Activated CD8-positive, alpha-beta T cell treated with anti-CD3 and anti-CD28 coated beads for 36 hours (primary cell): ENCODE measurements at regions not wholly inside any gene's neighbourhood (a gene's known extent, or its start where the extent isn't known, plus 50 kb on each side); places are given as distances from the start of the nearest gene placed in this dataset.
"Not testable (repeated sequence)": the region's sequence is repeated elsewhere in the genome, so short reads cannot be mapped to it uniquely, and the experiment has no call there.

Source experiments
- ATAC-seq: fragments of 200-7000 bp; cut with Tn5 transposase; one replicate; pipeline ENCODE4 v1.10.0; 2021; ENCODE audit warnings: mild to moderate bottlenecking, moderate library complexity
- CTCF ChIA-PET: fragments of 350-600 bp; sonication (Branson Sonifier 250); formaldehyde crosslinking; loops from one replicate; lab custom pipeline; 2021; ENCODE audit warnings: antibody characterized with exemption; lab: Charles Lee
- POLR2A ChIA-PET: fragments of 350-600 bp; sonication (Branson Sonifier 250); formaldehyde crosslinking; loops from one replicate; lab custom pipeline; 2021; ENCODE audit warnings: antibody characterized with exemption; lab: Charles Lee
- DNase-seq: peaks from one replicate; pipeline ENCODE4 v3.0.0-alpha.2; 2020
- H3K27ac Mint-ChIP-seq: one replicate; pipeline ENCODE4 v1.8.0; 2021; ENCODE audit warnings: mild to moderate bottlenecking, mixed read lengths
- H3K27me3 Mint-ChIP-seq: one replicate; pipeline ENCODE4 v1.8.0; 2021; ENCODE audit warnings: mixed read lengths
- H3K36me3 Mint-ChIP-seq: one replicate; pipeline ENCODE4 v1.8.0; 2021; ENCODE audit warnings: low read depth, mixed read lengths
- H3K4me1 Mint-ChIP-seq: one replicate; pipeline ENCODE4 v1.8.0; 2021; ENCODE audit warnings: low read depth, mixed read lengths
- H3K4me3 Mint-ChIP-seq: one replicate; pipeline ENCODE4 v1.8.0; 2021; ENCODE audit warnings: mild to moderate bottlenecking, moderate library complexity, mixed read lengths
- H3K9me3 Mint-ChIP-seq: one replicate; pipeline ENCODE4 v1.8.0; 2021; ENCODE audit warnings: mixed read lengths
- intact Hi-C: fragments of 100-400 bp; cut with micrococcal nuclease; formaldehyde crosslinking; loops from one replicate; pipeline ENCODE4 v1.10.0; 2022
- TF ChIP-seq, protein P1 (sequence below): fragments of 200-600 bp; IDR thresholded peaks from one replicate; pipeline ENCODE4 v1.8.0; 2022; ENCODE audit warnings: antibody characterized with exemption, mild to moderate bottlenecking

DNA sequence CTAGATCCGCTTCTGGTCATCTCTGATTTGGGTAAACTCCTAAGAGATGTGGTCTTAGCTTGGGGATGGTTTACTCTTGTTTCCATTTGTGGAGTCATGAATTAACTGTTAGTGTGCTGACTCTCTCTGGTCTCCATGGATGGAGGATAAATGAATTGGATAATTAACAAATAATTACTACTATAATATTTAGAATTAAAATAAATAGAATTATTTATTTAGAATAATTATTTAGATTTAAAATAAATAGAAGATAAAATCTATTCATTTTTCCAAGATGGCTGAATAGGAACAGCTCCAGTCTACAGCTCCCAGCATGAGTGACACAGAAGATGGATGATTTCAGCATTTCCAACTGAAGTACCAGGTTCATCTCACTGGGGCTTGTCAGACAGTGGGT lies 1587.4 kb upstream of the AGA start:
- Mint-ChIP-seq H3K36me3 (no peaks in the 10 kb centered on the region), H3K4me1 (no peaks in the 10 kb centered on the region), H3K27me3 (no peaks in the 10 kb centered on the region), H3K9me3 (peaks cover 8% of the 10 kb centered on the region), H3K4me3 (no peak overlapping the region), H3K27ac (no peak overlapping the region)
- no peak for ATAC-seq
- ChIA-PET CTCF (no interaction called here), POLR2A (interaction anchor here (0.7 kb wide), 1 partner anchor 306 kb away, joined by 8 read pairs; no protein-coding TSS in a partner anchor)
- TF ChIP-seq, protein P1, sequence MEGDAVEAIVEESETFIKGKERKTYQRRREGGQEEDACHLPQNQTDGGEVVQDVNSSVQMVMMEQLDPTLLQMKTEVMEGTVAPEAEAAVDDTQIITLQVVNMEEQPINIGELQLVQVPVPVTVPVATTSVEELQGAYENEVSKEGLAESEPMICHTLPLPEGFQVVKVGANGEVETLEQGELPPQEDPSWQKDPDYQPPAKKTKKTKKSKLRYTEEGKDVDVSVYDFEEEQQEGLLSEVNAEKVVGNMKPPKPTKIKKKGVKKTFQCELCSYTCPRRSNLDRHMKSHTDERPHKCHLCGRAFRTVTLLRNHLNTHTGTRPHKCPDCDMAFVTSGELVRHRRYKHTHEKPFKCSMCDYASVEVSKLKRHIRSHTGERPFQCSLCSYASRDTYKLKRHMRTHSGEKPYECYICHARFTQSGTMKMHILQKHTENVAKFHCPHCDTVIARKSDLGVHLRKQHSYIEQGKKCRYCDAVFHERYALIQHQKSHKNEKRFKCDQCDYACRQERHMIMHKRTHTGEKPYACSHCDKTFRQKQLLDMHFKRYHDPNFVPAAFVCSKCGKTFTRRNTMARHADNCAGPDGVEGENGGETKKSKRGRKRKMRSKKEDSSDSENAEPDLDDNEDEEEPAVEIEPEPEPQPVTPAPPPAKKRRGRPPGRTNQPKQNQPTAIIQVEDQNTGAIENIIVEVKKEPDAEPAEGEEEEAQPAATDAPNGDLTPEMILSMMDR = no peak
- intact Hi-C loops = no loop called here
- no peak for DNase-seq

DNA sequence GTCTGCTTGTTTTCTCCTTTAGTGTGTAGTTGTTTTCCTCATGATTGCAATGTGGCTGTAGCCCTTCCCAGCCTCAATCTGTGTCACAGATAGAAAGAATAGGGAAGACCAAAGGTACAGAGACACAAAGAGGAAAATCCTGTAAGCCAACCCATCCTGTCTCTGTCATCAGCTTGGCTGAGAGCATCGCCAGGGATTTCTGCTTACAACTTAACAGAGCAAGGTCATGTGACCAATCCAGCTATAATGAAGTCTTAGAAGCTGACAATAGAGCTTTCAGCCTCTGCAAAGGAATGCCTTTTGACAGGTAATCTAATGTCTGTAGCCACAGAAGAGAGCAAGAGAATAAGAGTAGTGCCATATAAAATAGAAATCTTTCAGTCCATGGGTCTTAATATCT lies 1598.0 kb upstream of the AGA start:
- ATAC-seq (no peak), DNase-seq (no peak)
- peaks cover 2% of the 10 kb centered on the region for H3K9me3 Mint-ChIP-seq
- H3K27ac Mint-ChIP-seq = no peak overlapping the region
- H3K36me3 Mint-ChIP-seq = no peaks in the 10 kb centered on the region
- intact Hi-C loops = no loop called here
- ChIA-PET CTCF (no interaction called here), POLR2A (no interaction called here)
- H3K4me1 Mint-ChIP-seq = no peaks in the 10 kb centered on the region
- no peaks in the 10 kb centered on the region for H3K27me3 Mint-ChIP-seq
- TF ChIP-seq, protein P1 = no peak
- H3K4me3 Mint-ChIP-seq = no peak overlapping the region

DNA sequence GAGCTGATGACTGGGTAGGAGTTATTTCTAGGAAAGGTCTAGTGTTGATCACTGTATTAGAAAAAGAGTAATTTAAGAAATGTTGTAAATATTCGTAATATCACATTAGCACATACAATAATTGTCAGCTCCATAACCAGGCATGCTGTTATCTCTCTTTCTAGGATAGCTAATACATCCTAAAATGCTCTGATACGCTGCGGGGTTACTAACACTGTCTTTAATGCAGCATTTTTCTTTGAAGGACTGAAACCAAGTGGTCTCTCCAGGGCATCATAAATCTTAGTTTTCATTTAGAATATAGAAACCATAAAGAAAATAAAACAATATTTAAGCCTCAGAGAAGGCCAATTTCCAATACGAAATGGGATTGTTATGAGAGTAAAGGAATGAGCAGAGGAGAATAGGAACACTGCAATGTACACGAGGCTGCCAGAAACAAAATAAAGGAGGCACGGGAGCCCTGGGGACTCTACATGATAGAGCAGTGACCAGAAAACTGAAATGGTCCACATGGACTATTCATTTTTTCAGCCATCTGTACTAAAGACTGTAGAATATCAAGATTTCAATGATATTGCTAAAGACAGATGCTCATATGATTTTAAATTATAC lies 1606.7 kb upstream of the AGA start:
- intact Hi-C loops = no loop called here
- CTCF ChIA-PET = no interaction called here
- POLR2A ChIA-PET = no interaction called here
- Mint-ChIP-seq H3K4me3 (no peak overlapping the region), H3K4me1 (no peaks in the 10 kb centered on the region), H3K36me3 (no peaks in the 10 kb centered on the region), H3K27ac (no peak overlapping the region), H3K27me3 (no peaks in the 10 kb centered on the region), H3K9me3 (peaks cover 14% of the 10 kb centered on the region)
- DNase-seq (no peak), ATAC-seq (no peak)
- TF ChIP-seq, protein P1 = no peak

DNA sequence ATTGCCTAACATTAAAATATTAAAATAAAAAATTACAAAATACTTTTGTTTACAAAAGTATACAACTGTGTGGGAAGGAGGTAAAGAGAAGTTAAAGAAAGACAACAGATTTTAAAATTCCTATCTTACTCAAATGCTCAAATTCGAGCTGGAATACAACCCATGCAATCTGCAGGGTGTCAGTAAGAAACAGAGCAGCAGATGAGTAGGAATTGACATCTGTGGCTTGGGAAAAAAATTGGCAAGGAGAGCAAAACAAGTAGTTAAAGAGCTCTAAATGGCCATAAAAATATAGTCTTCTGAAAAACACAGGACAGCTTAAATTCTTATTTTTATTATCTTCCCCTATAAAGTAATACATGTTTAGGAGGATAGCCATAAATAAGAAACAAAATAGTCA lies 1609.0 kb upstream of the AGA start:
- Mint-ChIP-seq H3K4me1 (no peaks in the 10 kb centered on the region), H3K27ac (no peak overlapping the region), H3K9me3 (peaks cover 13% of the 10 kb centered on the region), H3K4me3 (no peak overlapping the region), H3K27me3 (no peaks in the 10 kb centered on the region), H3K36me3 (no peaks in the 10 kb centered on the region)
- DNase-seq = no peak
- ATAC-seq = no peak
- intact Hi-C loops = no loop called here
- POLR2A ChIA-PET = no interaction called here
- CTCF ChIA-PET = no interaction called here
- TF ChIP-seq, protein P1 = no peak

DNA sequence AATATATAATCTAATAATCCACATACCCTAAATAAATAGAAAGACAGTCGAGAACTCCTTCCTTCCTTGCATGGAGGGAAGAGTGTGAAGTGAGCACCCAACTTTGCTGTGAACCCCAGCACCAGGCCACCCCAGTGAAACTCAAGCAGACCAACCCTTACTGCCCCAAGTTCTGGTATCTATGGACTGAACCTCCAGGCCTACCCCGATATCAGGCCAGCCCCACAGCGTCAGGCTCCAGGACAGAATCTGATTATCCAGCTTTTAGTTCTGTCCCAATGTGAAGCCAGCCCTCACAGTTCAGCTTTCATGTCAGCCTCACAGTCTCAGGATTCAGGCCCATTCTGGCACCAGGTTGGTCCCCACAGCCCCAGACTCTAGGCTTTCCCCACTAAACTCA lies 1617.2 kb upstream of the AGA start:
- POLR2A ChIA-PET = no interaction called here
- TF ChIP-seq, protein P1 = no peak
- intact Hi-C loops = no loop called here
- Mint-ChIP-seq H3K4me3 (no peak overlapping the region), H3K9me3 (peaks cover 6% of the 10 kb centered on the region), H3K27me3 (no peaks in the 10 kb centered on the region), H3K27ac (no peak overlapping the region), H3K36me3 (no peaks in the 10 kb centered on the region), H3K4me1 (no peaks in the 10 kb centered on the region)
- CTCF ChIA-PET = no interaction called here
- no peak for DNase-seq
- no peak for ATAC-seq

DNA sequence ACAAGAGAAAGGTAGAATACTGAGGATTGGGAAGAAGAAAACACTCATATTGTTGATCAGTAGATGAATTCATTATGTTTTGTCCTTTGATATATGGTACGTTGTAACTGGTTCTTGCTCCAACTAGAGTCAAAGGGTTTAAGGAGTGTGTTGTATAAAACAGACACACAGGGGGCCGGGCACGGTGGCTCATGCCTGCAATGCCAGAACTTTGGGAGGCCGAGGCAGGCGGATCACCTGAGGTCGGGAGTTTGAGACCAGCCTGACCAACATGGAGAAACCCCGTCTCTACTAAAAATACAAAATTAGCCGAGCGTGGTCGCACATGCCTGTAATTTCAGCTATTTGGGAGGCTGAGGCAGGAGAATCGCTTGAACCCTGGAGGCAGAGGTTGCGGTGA lies 1624.0 kb upstream of the AGA start:
- H3K27me3 Mint-ChIP-seq, H3K9me3 Mint-ChIP-seq, CTCF ChIA-PET, H3K4me1 Mint-ChIP-seq, DNase-seq, ATAC-seq, H3K27ac Mint-ChIP-seq, POLR2A ChIA-PET, H3K4me3 Mint-ChIP-seq, H3K36me3 Mint-ChIP-seq, intact Hi-C loops: not testable (repeated sequence)
